Gastrocnemius medialis (tissue), 4 donors: ENCODE measurements at regions not wholly inside any gene's neighbourhood (a gene's known extent, or its start where the extent isn't known, plus 50 kb on each side); places are given as distances from the start of the nearest gene placed in this dataset.

ENCODE experiments used
- POLR2A ChIP-seq, 2 donors: fragments of 450-650 bp; IDR thresholded peaks; one replicate each; pipeline ENCODE4 v1.6.1; 2017; ENCODE audit warnings: antibody characterized with exemption in 2 of 2, mild to moderate bottlenecking in 2 of 2, moderate library complexity in 2 of 2
- TF ChIP-seq, protein P1 (sequence below), 5 experiments: fragments of 450-650 bp in 3 of 5; fragments of 200-600 bp in 2 of 5; sonication (generic) in 2 of 5; IDR thresholded peaks in 4 of 5; conservative IDR thresholded peaks in 1 of 5; 1 replicate in 4 of 5; 2 replicates in 1 of 5; pipeline ENCODE4 v1.5.1; 2016 to 2019; ENCODE audit warnings: antibody characterized with exemption in 5 of 5, mild to moderate bottlenecking in 3 of 5, moderate library complexity in 3 of 5

GRCh38 chr5:29905626-29906353 is 1287.7 kb upstream of the CDH6 start:
- TF ChIP-seq, protein P1, sequence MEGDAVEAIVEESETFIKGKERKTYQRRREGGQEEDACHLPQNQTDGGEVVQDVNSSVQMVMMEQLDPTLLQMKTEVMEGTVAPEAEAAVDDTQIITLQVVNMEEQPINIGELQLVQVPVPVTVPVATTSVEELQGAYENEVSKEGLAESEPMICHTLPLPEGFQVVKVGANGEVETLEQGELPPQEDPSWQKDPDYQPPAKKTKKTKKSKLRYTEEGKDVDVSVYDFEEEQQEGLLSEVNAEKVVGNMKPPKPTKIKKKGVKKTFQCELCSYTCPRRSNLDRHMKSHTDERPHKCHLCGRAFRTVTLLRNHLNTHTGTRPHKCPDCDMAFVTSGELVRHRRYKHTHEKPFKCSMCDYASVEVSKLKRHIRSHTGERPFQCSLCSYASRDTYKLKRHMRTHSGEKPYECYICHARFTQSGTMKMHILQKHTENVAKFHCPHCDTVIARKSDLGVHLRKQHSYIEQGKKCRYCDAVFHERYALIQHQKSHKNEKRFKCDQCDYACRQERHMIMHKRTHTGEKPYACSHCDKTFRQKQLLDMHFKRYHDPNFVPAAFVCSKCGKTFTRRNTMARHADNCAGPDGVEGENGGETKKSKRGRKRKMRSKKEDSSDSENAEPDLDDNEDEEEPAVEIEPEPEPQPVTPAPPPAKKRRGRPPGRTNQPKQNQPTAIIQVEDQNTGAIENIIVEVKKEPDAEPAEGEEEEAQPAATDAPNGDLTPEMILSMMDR (IDR thresholded peaks at IDR 0.05 in 4 of 5, conservative IDR thresholded peaks at IDR 0.05 in 1 of 5): no peak
- TF ChIP-seq POLR2A (IDR thresholded peaks at IDR 0.05): no peak
